Lower leg skin (tissue), 4 donors: ENCODE measurements at regions not wholly inside any gene's neighbourhood (a gene's known extent, or its start where the extent isn't known, plus 50 kb on each side); places are given as distances from the start of the nearest gene placed in this dataset.

Experiments used
- DNase-seq, 2 donors: peaks; one replicate each; pipeline ENCODE4 v3.0.0-alpha.2; 2019; ENCODE audit warnings: low spot score in 2 of 2
- H3K4me3 ChIP-seq: fragments of 200-600 bp; sonication (generic); 2 replicates; pipeline ENCODE4 v1.5.1; 2017; ENCODE audit warnings: mild to moderate bottlenecking, low read depth; ENCODE audit not compliant: poor library complexity, severe bottlenecking
- CTCF ChIP-seq, 3 donors: fragments of 450-650 bp; IDR thresholded peaks; one replicate each; pipeline ENCODE4 v1.5.1; 2016; ENCODE audit warnings: antibody characterized with exemption in 3 of 3, mild to moderate bottlenecking in 3 of 3, moderate library complexity in 2 of 3
- POLR2A ChIP-seq, 2 donors: fragments of 450-650 bp; IDR thresholded peaks; one replicate each; pipeline ENCODE4 v1.6.1; 2016 to 2017; ENCODE audit warnings: antibody characterized with exemption in 2 of 2, mild to moderate bottlenecking in 1 of 2, moderate library complexity in 1 of 2
- WGBS, 2 donors: methylation state at CpG; one replicate each; pipeline ENCODE4 v1.1.5; 2018; 5-methylcytosine and 5-hydroxymethylcytosine counted together
- intact Hi-C: fragments of 100-400 bp; cut with DNase I; formaldehyde crosslinking; loops from one replicate; pipeline ENCODE4 v1.15.0; 2023; ENCODE audit warnings: low total_unique reads

- intact Hi-C loops, result no loop called here
- DNase-seq, result no peak
- no peak for TF ChIP-seq CTCF (IDR thresholded peaks at IDR 0.05)
- TF ChIP-seq POLR2A (IDR thresholded peaks at IDR 0.05), result no peak
- 94% methylated on average over 4 of the region's 4 CpGs for WGBS, 2 donors
- no peak overlapping the region for H3K4me3 ChIP-seq
Observed at GRCh38 chr1:25068829-25069228, 138.8 kb upstream of the RUNX3 start.

- TF ChIP-seq CTCF (IDR thresholded peaks at IDR 0.05) (no peak), POLR2A (IDR thresholded peaks at IDR 0.05) (no peak)
- 93% methylated on average over 6 of the region's 6 CpGs for WGBS, 2 donors
- DNase-seq, result no peak
- intact Hi-C loops, result no loop called here
- H3K4me3 ChIP-seq, result no peak overlapping the region
Observed at GRCh38 chr1:25068316-25068715, 138.2 kb upstream of the RUNX3 start.

- no peak for DNase-seq
- no peak overlapping the region for H3K4me3 ChIP-seq
- WGBS, 2 donors, result 82 to 84% methylated on average over 9 of the region's 9 CpGs
- intact Hi-C loops, result no loop called here
- no peak for TF ChIP-seq POLR2A (IDR thresholded peaks at IDR 0.05)
- no peak for TF ChIP-seq CTCF (IDR thresholded peaks at IDR 0.05)
Observed at GRCh38 chr1:25067518-25068251, 137.6 kb upstream of the RUNX3 start.

DNA sequence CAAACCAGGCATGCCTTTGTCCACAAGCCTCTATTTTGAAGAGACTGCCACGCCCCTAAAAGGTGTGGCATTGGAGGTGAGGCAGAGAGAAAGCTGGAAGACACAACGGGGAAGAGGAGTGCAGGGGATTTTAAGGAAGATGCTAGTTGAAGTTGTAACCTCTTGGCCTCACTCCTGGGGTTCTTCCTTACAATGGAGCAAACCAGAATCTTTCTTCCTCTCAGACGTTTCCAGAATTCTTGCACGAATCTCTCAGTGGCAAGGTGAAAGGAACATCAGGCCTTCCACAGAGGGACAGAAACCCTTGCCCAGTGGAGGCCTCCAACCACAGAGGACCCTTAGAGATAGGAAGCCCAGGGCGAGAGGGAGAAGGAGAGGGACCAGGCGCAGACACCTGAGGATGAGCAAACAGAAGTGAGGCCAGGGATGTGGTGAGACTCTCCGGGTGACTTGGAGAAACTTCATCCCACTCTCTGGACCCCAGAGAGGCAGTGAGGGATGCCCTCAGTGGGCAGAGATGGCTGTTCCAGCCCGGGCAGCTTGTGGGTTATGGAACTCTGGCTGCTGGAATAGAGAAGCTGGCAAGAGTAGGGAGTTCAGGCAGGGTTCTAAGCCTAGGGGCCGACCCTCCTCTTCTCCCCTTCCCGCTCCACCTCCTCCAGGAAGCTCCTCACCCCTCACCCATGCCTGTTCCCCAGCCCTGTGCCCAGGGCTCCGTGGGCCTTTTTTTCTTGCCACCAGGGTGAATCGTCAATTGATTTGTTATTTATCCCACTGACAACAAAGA is 136.8 kb upstream of the RUNX3 start:
- no peak overlapping the region for H3K4me3 ChIP-seq
- TF ChIP-seq CTCF (IDR thresholded peaks at IDR 0.05) (no peak), POLR2A (IDR thresholded peaks at IDR 0.05) (no peak)
- WGBS, 2 donors, result 57 to 68% methylated on average over 12 of the region's 12 CpGs
- DNase-seq, result no peak
- intact Hi-C loops, result no loop called here

GRCh38 chr1:25066256-25066655 is 136.2 kb upstream of the RUNX3 start:
- intact Hi-C loops, result no loop called here
- TF ChIP-seq CTCF (IDR thresholded peaks at IDR 0.05) (no peak), POLR2A (IDR thresholded peaks at IDR 0.05) (no peak)
- no peak for DNase-seq
- H3K4me3 ChIP-seq, result no peak overlapping the region
- WGBS, 2 donors, result 20 to 39% methylated on average over 8 of the region's 8 CpGs
